Adrenal gland (tissue), 5 donors: ENCODE measurements at regions not wholly inside any gene's neighbourhood (a gene's known extent, or its start where the extent isn't known, plus 50 kb on each side); places are given as distances from the start of the nearest gene placed in this dataset.

Source experiments
- POLR2A ChIP-seq, 2 donors: fragments of 450-650 bp; IDR thresholded peaks; one replicate each; pipeline ENCODE4 v1.6.1; 2017; ENCODE audit warnings: antibody characterized with exemption in 2 of 2, mild to moderate bottlenecking in 2 of 2, moderate library complexity in 1 of 2
- TF ChIP-seq, protein P1 (sequence below), 6 experiments: fragments of 450-650 bp in 4 of 6; fragments of 200-600 bp in 2 of 6; sonication (generic) in 1 of 6; IDR thresholded peaks; 1 replicate in 5 of 6; 2 replicates in 1 of 6; pipeline versions ENCODE4 v1.5.1 to v1.8.0; 2016 to 2021; ENCODE audit warnings: antibody characterized with exemption in 6 of 6, mild to moderate bottlenecking in 2 of 6, moderate library complexity in 1 of 6
- donor health status: DM: no; HTN: no; CAD: no.

DNA sequence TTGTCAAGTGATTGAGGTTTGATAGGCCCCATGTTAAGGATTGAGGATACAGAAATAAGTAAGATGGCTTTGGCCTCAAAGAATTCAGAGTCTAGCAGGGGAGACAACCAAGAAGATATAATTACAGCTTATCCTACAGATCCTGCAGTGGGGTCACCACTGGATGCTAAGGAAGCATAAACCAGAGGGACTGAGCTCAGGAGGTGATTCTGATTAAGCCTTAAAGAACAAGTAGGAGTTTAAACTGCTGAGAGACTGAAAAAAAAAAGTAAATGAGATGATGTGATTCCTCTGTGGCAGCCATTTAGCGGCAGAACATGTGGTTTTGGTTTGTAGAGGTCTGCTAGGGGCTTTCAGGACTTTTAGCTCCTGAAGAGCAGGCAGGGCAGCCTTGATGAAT lies 72.1 kb upstream of the ROPN1 start:
- TF ChIP-seq, protein P1, sequence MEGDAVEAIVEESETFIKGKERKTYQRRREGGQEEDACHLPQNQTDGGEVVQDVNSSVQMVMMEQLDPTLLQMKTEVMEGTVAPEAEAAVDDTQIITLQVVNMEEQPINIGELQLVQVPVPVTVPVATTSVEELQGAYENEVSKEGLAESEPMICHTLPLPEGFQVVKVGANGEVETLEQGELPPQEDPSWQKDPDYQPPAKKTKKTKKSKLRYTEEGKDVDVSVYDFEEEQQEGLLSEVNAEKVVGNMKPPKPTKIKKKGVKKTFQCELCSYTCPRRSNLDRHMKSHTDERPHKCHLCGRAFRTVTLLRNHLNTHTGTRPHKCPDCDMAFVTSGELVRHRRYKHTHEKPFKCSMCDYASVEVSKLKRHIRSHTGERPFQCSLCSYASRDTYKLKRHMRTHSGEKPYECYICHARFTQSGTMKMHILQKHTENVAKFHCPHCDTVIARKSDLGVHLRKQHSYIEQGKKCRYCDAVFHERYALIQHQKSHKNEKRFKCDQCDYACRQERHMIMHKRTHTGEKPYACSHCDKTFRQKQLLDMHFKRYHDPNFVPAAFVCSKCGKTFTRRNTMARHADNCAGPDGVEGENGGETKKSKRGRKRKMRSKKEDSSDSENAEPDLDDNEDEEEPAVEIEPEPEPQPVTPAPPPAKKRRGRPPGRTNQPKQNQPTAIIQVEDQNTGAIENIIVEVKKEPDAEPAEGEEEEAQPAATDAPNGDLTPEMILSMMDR (IDR thresholded peaks at IDR 0.05) = no peak
- no peak for TF ChIP-seq POLR2A (IDR thresholded peaks at IDR 0.05)
